OCI-LY3 (cell line): ENCODE measurements at regions not wholly inside any gene's neighbourhood (a gene's known extent, or its start where the extent isn't known, plus 50 kb on each side); places are given as distances from the start of the nearest gene placed in this dataset.

Experiments used
- H2AFZ ChIP-seq: fragments of 200-600, 300-600 bp; shearing (Covaris generic); 2 replicates; pipeline ENCODE4 v1.6.0; 2014; ENCODE audit warnings: antibody characterized with exemption, low read depth, low read length
- H3K27ac ChIP-seq: fragments of 200-600, 300-600 bp; sonication (generic); 2 replicates; pipeline ENCODE4 v1.5.1; 2014; ENCODE audit warnings: mild to moderate bottlenecking, low read length, moderate library complexity, mixed read lengths
- H3K27me3 ChIP-seq: fragments of 200-600, 300-600 bp; sonication (generic); 2 replicates; pipeline ENCODE4 v1.6.1; 2014; ENCODE audit warnings: low read depth, low read length, mixed read lengths
- H3K36me3 ChIP-seq: fragments of 200-600, 300-600 bp; sonication (generic); replicated peaks from 2 replicates; pipeline ENCODE3; 2014; ENCODE audit warnings: low read depth, low read length, mixed read lengths
- H3K4me1 ChIP-seq: fragments of 300-600, 200-600 bp; sonication (generic); 2 replicates; pipeline ENCODE4 v1.6.1; 2014; ENCODE audit warnings: low read length, mixed read lengths
- H3K4me2 ChIP-seq: fragments of 200-600, 300-600 bp; sonication (generic); 2 replicates; pipeline ENCODE4 v1.6.1; 2014; ENCODE audit warnings: low read length, mixed read lengths
- H3K4me3 ChIP-seq: fragments of 300-600, 200-600 bp; sonication (generic); 2 replicates; pipeline ENCODE4 v1.5.1; 2014; ENCODE audit warnings: antibody characterized with exemption, mild to moderate bottlenecking, low read length, moderate library complexity
- H3K79me2 ChIP-seq: fragments of 300-600, 200-600 bp; shearing (Covaris generic); 2 replicates; pipeline ENCODE4 v1.6.1; 2014; ENCODE audit warnings: mild to moderate bottlenecking, low read length, mixed read lengths
- H3K9ac ChIP-seq: fragments of 300-600, 200-600 bp; shearing (Covaris generic); 2 replicates; pipeline ENCODE4 v1.6.0; 2014; ENCODE audit warnings: mild to moderate bottlenecking, low read length, moderate library complexity
- H3K9me3 ChIP-seq: fragments of 200-600, 300-600 bp; shearing (Covaris generic); 2 replicates; pipeline ENCODE4 v1.6.1; 2014; ENCODE audit warnings: low read length, mixed read lengths; ENCODE audit not compliant: insufficient read depth
- H4K20me1 ChIP-seq: fragments of 200-600, 300-600 bp; sonication (generic); 2 replicates; pipeline ENCODE4 v1.6.1; 2016; ENCODE audit warnings: low read length, mixed read lengths; ENCODE audit not compliant: insufficient read depth
- CTCF ChIP-seq: fragments of 200-600, 300-600 bp; sonication (generic); IDR thresholded peaks from 2 replicates; pipeline ENCODE4 v1.5.1; 2014; ENCODE audit warnings: antibody characterized with exemption, low read length, low read depth
- EZH2phosphoT487 ChIP-seq: fragments of 200-600 bp; shearing (Covaris generic); IDR thresholded peaks from 2 replicates; pipeline ENCODE4 v1.6.1; 2018; ENCODE audit warnings: antibody characterized with exemption, mixed run types, low read depth

GRCh38 chr21:19695796-19696195 lies 1292.2 kb upstream of the TMPRSS15 start:
- H4K20me1 ChIP-seq = no peaks in the 10 kb centered on the region
- H3K9me3 ChIP-seq = no peaks in the 10 kb centered on the region
- no peaks in the 10 kb centered on the region for H3K27me3 ChIP-seq
- H3K4me1 ChIP-seq = no peaks in the 10 kb centered on the region
- TF ChIP-seq EZH2phosphoT487 (no peak), CTCF (no peak)
- no peak overlapping the region for H3K9ac ChIP-seq
- H3K79me2 ChIP-seq = no peaks in the 10 kb centered on the region
- no peak overlapping the region for H3K4me2 ChIP-seq
- no peak overlapping the region for H2AFZ ChIP-seq
- H3K36me3 ChIP-seq = no peaks in the 10 kb centered on the region
- H3K27ac ChIP-seq = no peak overlapping the region
- H3K4me3 ChIP-seq = no peak overlapping the region

- no peak overlapping the region for H2AFZ ChIP-seq
- H3K27ac ChIP-seq = no peak overlapping the region
- no peak overlapping the region for H3K4me2 ChIP-seq
- no peak for TF ChIP-seq CTCF
- no peak for TF ChIP-seq EZH2phosphoT487
- H3K36me3 ChIP-seq = no peaks in the 10 kb centered on the region
- no peak overlapping the region for H3K9ac ChIP-seq
- no peaks in the 10 kb centered on the region for H3K9me3 ChIP-seq
- H4K20me1 ChIP-seq = no peaks in the 10 kb centered on the region
- no peaks in the 10 kb centered on the region for H3K27me3 ChIP-seq
- H3K4me1 ChIP-seq = no peaks in the 10 kb centered on the region
- H3K4me3 ChIP-seq = no peak overlapping the region
- H3K79me2 ChIP-seq = no peaks in the 10 kb centered on the region
Measured at GRCh38 chr21:19700476-19700875, 1296.9 kb upstream of the TMPRSS15 start.

- no peak overlapping the region for H2AFZ ChIP-seq
- no peak for TF ChIP-seq CTCF
- no peak for TF ChIP-seq EZH2phosphoT487
- no peak overlapping the region for H3K9ac ChIP-seq
- H3K79me2 ChIP-seq = no peaks in the 10 kb centered on the region
- H3K4me2 ChIP-seq = no peak overlapping the region
- H4K20me1 ChIP-seq = no peaks in the 10 kb centered on the region
- no peak overlapping the region for H3K4me3 ChIP-seq
- no peak overlapping the region for H3K27ac ChIP-seq
- no peaks in the 10 kb centered on the region for H3K36me3 ChIP-seq
- H3K4me1 ChIP-seq = no peaks in the 10 kb centered on the region
- H3K27me3 ChIP-seq = no peaks in the 10 kb centered on the region
- H3K9me3 ChIP-seq = no peaks in the 10 kb centered on the region
Measured at GRCh38 chr21:19702726-19703125, 1295.5 kb upstream of the NCAM2 start.

GRCh38 chr21:19704832-19705231 lies 1293.4 kb upstream of the NCAM2 start:
- Histone ChIP-seq H3K9ac (no peak overlapping the region), H4K20me1 (no peaks in the 10 kb centered on the region), H3K4me2 (no peak overlapping the region), H3K27me3 (no peaks in the 10 kb centered on the region), H3K9me3 (no peaks in the 10 kb centered on the region), H3K79me2 (no peaks in the 10 kb centered on the region), H2AFZ (no peak overlapping the region), H3K4me3 (no peak overlapping the region), H3K27ac (no peak overlapping the region), H3K4me1 (no peaks in the 10 kb centered on the region), H3K36me3 (no peaks in the 10 kb centered on the region)
- no peak for TF ChIP-seq CTCF
- no peak for TF ChIP-seq EZH2phosphoT487
